Medulla oblongata (tissue), 1 donor: ENCODE measurements at regions not wholly inside any gene's neighbourhood (a gene's known extent, or its start where the extent isn't known, plus 50 kb on each side); places are given as distances from the start of the nearest gene placed in this dataset.
"Not testable (repeated sequence)": the region's sequence is repeated elsewhere in the genome, so short reads cannot be mapped to it uniquely, and the experiment has no call there.

Experiments used
- DNase-seq: peaks from one replicate; pipeline ENCODE4 v3.0.0-alpha.2; 2015; ENCODE audit errors: extremely low spot score

DNA sequence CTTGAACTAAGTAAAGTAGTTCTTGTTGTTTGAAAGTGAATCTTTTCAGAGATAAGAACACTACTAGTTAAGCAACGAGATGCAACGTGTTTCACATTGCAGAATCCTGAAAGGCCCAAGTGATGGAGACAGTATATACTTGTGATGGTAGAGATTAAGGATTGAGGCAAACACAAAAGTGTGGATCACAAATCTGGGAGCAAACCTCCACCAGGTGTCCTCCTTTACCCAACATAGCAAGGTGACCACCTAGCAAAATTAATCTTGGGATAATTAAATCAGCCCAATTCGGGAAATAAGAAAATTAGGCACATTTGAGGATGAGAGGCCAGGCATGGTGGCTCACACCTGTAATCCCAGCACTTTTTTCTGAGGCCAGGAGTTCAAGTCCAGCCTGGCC lies 563.9 kb downstream of the DACH1 start:
- no peak for DNase-seq

DNA sequence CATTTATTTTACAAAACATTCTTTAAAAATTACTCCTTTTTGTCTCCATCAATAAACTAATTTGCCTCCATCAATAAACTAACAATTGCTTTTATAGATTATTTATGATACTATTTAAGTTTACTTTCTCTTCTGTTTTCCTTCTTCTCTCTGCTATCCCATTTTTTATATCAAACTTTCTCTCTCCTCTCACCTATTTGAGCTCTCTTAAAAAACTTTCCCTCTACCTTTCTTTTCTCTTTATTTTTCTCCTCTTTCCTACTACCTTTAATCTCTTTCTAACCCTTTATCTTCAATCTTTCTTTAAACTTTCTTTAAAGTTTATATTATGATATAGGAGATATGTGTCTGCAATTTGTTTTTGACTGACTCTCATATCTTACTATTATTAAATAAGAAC lies 566.4 kb downstream of the DACH1 start:
- no peak for DNase-seq

DNA sequence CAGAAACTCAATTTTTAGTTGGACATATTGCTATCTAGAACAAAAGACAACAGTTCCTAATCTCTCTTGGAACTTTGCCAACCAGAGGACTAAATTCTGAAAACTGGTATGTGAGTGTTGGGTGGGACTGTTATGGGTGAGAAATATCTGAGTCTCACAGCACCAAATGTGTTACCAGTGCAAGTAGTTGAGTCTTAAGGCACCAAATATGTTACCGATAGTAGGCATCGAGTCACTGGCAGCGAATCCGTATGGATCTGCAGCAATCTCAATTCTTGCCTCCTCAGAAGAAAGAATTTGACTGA lies 575.2 kb downstream of the DACH1 start:
- DNase-seq = no peak

DNA sequence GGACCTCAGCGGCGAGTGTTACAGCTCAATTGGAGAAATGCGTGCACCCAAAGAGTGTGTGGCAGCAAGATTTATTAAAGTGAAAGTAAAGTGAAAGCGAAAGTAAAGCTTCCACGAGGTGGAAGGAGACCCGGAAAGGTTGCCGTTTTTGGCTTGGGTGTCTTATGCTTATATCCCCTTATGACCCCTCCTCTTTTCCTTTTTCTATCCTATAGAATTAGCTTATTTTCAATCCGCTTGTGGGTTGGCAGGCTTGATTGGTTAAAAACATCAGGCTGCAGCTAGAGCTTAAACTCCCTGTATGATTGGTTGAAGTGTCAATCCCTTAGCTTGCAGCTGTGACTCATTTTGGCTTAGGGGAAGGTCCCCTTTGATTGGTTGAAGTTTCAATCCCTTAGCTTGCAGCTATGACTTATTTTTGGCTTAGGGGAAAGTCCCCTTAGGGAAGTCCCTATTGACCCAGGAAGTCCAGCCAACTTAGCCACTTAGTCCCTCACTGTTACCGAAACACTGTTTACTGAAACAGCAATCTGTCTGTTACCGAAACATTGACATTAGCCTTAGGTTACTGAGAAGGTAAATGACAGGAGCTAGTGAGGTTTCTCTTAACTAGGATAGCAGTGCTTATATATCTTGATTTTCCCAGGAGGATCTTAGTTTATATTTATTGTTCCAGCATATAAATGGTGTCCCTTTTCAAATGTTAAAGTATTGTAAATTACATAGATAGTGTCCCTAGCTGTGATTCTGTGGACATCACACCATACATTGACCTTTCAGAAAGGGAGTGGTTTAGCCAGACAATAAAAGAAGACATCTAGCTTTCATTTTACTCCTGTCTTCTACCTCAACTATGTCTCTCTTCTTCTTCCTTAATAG lies 575.8 kb downstream of the DACH1 start:
- DNase-seq = peak; percentile 64

DNA sequence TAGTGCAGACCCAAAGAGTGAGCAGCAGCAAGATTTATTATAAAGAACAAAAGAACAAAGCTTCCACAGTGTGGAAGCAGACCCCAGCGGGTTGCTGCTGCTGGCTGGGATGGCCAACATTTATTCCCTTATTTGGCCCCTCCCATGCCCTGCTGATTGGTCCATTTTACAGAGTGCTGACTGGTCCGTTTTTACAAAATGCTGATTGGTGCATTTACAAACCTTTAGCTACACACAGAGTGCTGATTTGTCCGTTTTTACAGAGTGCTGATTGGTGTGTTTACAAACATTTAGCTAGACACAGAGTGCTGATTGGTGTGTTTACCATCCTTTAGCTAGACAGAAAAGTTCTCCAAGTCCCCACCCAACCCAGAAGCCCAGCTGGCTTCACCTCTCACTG lies 577.0 kb downstream of the DACH1 start:
- DNase-seq = not testable (repeated sequence)

DNA sequence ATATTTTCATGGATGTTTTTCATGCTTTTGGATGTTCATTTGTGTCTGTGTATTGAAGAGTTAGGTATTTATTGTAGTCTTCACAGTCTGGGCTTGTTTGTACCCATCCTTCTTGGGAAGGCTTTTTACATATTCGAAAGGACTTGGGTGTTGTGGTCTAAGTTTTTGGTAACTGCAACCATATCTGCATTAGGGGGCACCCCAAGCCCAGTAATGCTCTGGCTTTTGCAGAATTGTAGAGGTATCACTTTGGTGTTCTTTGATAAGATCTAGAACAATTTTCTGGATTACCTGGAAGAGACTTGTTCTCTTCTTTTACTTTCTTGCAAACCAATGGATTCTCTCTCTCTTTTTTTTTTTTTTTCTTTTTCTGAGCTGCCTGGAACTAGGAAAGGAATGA lies 581.3 kb downstream of the DACH1 start:
- no peak for DNase-seq

DNA sequence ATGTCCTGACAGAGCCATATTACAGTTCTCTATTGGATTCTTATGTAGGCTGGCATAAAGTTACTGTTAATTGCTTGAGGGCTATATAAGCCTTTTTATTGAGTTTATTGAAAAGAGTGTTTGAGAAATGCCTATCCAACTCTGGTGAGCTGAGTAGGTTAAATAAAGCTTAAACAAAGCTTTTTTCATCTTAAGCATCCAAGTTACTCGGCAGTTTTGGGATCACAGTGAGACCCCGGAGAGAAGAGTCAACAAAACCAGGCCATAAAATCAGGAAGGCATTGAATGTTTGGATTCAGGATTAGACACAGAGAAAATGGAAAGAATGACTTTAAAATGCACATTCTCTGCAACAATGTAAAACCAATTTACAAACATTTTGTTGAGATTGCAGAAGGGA lies 588.5 kb downstream of the DACH1 start:
- DNase-seq = no peak

DNA sequence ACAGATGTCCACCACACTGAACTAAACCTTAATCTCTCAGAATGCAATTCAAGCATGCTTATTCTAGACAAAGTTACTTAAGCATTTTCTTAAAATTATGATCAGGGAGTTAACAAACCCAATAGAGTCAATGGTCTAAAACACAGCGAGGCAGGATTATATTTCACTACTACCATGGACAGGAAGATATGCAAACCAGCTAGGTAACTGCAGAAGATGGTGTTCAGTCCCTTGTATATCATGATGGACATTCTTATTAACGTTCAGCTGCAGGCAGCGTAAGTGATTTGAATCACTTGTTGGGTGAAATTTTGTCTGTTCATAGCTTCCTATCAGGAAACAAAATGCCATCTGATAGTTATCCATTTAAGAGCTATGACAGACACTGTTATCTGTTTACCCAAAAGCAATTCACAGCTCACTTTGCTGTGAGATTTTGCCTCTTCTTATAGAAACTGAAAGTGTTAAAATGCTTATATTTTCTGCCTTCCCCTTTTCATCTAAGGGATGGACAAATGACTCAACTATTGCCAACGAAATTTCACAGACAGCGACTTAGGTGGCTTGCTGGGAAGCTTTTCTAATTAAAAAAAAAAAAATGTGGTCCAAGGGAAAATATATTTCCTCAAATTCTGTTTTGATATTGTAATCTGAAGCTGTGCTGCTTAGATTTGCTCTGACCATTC lies 591.9 kb downstream of the DACH1 start:
- DNase-seq = no peak

DNA sequence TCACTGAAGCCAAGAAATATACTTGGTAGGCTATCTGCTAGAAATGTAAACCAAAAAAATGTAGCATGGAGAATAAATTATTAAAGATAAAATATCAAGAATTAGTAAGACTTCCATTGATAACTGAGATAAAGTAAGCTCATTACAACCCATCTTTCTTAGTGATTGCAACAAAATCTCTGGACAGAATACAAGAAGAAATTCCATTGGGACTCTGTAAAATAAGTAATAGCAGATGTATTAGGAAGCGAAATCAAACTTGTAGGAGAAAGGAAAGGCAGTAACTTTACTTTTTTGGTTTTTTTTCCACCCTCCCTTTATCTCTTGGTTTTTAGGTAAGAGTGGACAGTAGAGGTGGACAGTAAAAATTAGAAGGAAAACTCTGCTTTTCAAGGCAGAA lies 605.7 kb downstream of the DACH1 start:
- DNase-seq = no peak

DNA sequence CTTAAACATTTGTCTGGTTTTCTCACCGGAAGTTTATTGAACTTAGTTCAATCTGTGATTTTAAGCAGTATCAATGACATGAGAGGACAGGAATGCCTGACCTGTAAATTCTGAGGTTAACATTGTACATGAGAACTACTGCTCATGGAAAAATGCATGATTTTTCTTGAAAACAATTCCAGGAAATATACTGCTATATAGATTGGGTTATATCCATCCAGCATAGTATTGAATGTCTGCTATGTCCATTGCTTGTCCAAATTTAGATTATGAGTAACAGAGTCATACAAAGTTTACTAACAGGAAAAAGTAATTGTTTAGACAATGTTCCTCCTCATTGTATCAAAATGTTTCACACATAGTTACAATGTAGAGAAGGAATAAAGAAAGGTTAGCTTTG lies 606.8 kb downstream of the DACH1 start:
- DNase-seq = no peak

DNA sequence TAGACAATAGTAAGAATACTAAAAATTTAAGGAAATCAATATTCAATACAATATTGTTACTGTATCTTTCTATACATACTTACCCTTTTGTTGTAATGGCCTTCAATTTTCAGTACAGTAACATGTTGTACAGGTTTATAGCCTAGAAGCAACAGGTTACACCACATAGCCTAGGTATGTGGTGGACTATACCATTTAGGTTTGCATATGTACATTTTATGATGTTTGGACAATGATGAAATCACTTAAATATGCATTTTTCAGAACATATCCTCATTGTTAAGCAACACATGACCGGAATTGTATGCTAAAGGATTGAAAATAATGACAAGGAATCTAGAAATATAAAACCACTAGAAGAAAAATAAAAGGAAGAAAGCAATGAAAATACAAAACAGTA lies 611.4 kb downstream of the DACH1 start:
- no peak for DNase-seq

DNA sequence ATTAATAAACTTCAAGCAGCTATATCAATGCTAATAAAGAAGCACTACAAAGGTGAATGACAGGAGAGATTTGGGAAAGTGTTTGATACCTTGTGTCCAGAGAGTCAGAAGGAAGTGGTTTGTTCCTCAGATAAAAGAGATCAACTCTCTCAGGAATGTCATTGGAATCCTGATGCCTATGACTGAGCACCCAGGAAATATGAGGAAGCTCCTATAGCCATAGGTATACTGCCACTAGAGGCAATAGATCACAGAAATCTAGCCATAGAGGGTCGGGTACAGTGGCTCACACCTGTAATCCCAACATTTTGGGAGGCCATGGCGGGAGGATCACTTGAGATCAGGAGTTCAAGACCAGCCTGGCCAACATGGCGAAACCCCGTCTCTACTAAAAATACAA lies 612.6 kb downstream of the DACH1 start:
- no peak for DNase-seq

DNA sequence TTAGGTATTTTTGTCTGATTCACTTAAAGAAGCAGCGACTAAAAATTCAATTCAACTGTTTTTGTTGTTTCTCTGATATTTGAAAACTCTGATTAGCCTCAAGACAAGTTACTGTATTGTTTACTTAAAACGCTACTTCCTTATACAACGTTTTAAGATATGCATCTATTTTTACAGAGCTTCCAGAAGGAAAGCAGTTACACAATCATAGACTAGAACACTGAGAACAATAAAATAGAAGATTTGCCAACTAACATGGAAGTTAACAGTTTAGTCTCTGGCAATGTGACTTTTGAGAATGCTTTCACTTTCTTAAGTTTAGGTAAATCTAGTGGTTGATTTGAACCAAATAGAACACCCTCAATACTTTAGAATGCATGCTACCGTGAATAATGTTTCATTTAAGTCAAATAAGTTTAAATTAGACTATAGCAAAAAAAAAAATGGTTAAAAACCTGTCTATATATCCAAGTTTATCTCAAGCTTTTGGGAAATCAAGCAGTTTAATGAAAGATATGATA lies 614.8 kb downstream of the DACH1 start:
- DNase-seq = no peak

DNA sequence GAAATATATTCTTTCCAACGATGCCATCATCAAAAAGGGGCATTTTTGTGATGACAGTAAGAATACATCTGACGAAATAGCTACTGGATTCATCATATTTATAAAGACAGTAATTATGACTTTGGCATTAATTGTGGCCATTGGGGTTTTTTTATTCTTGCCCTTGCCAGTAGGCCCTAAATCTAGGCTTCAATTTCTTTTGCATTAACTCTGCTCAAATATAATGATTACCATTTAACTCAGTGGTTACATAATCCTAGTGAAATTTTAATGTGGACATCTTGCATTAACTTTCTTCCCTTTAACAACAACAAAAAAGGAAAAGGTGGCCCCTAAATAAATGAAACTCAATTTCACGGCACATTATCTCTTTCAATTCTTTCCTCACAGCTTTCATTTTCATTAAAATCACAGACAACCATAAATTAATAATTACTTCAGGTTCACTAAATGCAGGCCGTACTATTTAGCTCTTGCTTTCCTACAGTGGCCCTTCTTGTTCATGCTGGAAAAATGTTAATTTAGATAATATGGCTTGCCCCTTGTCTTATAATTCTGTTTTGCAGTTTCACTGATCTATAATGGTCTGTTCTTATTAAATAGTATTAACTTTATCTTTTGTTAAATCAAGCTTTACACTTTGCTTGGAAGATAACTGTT lies 615.6 kb downstream of the DACH1 start:
- DNase-seq = no peak

DNA sequence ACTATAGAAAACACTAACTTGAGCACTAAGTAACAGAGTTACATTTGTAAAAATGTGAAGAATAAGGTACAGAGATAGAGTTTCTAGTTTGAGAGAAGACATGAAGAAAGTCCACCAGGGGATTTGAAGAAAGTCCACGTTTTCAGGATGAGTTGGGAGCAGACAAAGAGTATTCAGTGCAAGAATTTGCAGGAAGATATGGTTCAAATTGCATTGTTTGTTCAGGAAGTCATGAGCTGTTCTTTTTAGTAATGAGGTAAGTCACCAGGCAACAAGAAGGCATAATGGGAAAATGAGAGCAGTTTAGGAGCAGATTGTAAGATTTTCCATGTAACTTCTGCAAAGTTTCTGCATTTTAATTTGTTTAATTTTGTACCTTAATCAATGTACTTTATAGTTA lies 618.0 kb downstream of the DACH1 start:
- no peak for DNase-seq

DNA sequence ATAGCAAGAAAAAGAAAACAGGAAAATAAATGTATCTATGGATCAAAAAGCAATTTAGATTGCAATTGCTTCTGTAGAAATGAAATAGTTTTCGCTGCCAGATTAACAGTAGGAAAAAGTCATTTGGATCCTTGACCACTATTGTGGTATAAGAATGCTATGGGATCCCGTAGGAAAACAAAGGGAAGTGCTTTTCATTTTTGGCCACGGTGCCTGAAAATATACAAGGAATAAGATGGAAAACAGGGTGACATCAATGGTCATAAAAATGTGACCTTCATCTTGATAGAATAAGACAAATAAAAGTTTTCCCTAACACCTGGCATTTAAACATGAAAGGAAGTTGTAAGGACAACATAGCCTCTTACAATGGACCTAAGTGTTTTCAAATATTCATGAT lies 622.8 kb downstream of the DACH1 start:
- no peak for DNase-seq

DNA sequence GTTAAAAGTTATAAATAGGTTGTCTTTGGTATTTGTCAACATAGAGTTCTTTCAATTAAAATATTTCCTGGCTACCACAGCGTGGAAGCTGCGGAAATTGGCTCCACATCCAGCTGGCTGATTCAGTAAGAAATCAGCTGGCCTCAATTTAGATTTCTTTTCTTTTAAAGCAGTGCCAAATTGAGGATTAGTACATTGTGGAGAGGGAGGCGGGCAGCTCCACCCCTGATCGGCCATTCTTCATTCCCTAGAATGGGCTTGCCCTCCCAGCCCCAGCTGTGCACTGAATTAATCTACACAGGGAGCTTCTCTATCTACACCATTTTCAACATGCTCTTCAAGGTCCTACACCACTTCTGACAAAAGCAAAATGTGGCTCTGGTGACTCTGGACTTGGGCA lies 624.8 kb downstream of the DACH1 start:
- no peak for DNase-seq

DNA sequence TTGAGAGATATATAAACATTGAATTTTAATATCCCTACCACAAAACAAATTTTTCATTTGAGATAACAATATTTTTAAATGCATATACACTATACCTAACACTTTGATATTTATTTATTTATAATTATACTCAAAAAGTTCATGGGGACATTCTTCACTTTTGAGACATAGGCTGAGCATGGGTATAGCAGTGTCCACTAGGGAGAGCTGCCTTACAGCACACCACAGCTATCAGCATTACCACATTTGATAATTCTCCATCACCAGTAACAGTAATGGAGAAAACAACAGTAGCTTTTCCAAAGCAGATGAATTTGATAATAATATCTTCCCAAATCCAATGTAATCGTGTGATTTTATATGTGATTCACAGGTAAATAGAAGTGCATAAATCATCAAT lies 626.1 kb downstream of the DACH1 start:
- DNase-seq = peak; percentile 20

DNA sequence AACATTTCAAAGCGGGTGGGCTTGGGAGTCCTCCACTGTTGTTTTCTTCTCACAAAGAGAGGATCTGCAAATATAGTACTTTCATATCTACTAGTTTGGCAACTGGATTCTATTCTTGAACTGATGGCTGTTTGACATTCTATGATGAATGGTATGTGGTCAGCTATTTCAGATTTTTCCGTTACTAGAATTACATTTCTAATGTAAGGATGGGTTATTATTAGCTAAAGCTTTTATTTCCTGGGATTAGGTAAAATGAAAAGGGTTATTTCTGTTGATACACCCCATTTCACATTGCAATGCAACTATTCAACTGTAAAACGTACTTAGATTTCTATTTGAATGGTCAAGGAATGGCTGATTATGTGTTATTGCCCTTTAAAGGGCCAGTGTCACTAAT lies 629.7 kb downstream of the DACH1 start:
- no peak for DNase-seq

DNA sequence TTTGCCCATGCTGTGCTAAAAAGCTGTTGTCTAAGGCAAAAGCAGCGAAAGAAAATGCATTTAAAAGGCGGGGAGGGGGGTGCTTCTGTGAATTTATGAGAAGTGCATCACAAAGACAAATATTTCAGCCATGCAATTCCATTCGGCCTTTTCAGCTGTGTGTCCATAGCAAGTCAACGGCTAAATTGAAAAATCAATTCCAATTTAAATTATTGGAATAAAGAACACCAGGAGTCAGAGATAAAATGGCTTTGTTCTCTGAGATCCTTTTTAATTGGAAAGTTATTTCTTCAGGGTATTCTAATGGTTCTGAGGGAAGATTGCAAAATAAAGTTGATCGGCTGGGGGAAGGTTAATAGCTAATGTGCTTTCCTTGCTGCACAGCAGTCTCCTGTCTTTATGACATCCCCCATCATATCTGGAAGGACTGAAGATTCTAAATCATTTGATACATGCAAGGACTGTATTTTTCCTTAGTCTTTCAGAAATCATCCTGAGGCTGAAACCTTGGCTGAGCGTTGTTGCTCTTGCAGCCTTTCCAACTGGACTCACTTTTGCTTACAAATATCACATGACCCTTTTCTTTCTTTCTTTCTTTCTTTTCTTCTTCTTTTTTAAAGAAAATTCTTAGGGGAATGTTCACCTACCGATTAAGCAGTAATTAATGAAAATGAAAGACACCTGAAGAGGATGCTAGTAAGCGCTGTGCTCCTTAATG lies 647.1 kb downstream of the DACH1 start:
- DNase-seq = no peak

DNA sequence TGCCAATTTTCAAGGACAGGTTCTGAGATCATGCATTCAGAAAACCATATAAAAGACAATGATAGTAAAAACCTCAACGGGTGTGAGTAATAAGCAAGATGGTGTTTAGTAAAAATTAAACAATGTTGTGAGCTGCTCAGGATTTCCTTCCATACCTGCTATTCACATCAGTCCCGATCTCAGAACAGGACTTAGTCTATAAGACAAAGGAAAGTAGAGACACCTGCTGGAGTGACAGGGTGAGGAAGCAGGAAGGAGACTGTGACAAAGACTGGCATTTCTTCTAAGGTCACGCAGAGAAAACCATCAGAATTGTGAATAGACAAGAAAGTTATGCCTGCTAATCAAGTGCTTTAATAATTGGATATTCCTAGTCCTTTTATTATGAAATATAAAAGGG lies 648.0 kb downstream of the DACH1 start:
- DNase-seq = no peak

DNA sequence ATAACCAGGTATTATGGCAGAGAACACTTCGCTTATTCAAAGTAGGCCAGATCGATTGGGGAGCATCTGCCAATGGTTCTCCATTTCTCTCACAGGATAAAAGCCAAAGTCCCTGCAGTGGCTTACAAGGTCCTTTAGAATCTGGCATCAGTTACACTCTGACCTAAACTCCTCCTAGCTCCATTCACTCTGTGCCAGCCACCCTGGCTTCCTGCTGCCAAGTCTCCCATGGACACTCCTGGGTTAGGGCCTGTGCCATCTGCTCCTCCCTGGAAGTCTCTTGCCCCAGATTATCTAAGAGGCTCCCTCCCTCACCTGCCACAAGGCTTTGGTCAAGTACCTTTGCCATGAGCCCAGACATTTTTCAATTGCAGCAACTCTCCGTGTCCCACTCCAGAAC lies 649.2 kb downstream of the DACH1 start:
- DNase-seq = no peak
